ENCODE measurements at regions not wholly inside any gene's neighbourhood (a gene's known extent, or its start where the extent isn't known, plus 50 kb on each side); places are given as distances from the start of the nearest gene placed in this dataset.

DNA sequence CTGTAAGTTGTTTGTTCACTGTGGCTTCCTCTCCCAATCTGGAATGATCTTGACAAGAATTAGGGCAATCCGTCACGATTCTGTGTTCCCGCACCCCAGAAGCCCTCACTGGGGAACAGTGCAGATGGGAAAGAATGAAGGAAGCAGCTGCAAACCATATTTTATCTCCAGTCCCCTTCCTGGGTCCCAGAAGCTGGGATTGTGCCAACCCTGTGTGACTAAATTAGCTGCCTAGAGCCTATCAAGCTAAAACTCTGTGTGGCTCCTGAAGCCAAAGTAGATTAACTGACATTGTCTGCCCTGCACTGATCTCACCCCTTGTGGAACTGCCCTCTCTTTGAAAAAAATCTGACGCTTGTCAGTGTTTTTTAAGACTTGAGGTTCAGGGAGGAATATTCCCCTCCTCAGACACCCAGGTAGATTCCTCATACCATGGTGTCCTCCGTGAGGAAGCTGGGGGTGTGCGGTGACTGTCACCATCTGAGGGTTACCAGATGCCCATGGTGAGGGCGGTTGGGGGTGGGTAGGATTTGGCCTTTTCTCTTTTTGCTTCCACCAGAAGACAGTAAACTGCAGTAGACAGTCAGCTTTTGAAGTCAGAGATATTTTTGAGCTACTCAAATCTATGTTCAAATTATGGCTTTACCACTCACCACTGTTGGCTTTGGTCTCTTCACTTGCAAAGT, 358.3 kb upstream of the TPM1 start:
- H3K4me3 Mint-ChIP-seq = no peak overlapping the region
- H3K4me1 Mint-ChIP-seq = peaks cover 14% of the 10 kb centered on the region

DNA sequence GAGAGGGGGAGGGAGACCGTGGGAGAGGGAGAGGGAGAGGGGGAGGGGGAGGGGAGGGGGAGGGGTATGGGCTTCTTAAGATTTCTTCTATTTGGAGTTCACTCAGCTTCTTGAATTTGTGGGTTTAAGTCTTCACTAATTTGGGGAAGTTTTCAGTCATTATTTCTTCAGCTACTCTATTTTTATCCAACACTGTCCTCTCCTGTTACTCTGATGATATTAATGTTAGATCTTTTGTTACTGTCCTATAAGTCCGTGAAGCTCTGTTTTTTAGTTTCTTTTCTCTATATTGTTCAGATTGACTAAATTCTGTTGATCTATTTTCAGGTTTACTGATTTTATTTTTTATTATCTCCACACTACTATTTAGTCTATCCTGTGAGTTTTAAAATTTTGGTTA, 351.5 kb upstream of the TPM1 start:
- TF ChIP-seq CTCF (IDR thresholded peaks at IDR 0.05) = no peak
- peaks cover 5% of the 10 kb centered on the region for H3K27me3 Mint-ChIP-seq (ENCODE audit: low read depth, poor library complexity)
- H3K27ac Mint-ChIP-seq = no peak overlapping the region
- H3K4me1 Mint-ChIP-seq = peaks cover 6% of the 10 kb centered on the region
- H3K9me3 Mint-ChIP-seq = peaks cover 14% of the 10 kb centered on the region
- peaks cover 56% of the 10 kb centered on the region for H3K36me3 Mint-ChIP-seq (ENCODE audit: low read depth)
- DNase-seq = no peak
- no peak overlapping the region for H3K4me3 Mint-ChIP-seq

More for the DNA sequence above, 358.3 kb upstream of the TPM1 start:
- H3K9me3 Mint-ChIP-seq = peaks cover 17% of the 10 kb centered on the region
- TF ChIP-seq CTCF (IDR thresholded peaks at IDR 0.05) = no peak
- no peak for DNase-seq
- peaks cover 34% of the 10 kb centered on the region for H3K36me3 Mint-ChIP-seq (ENCODE audit: low read depth)
- H3K27me3 Mint-ChIP-seq (ENCODE audit: low read depth, poor library complexity) = peaks cover 3% of the 10 kb centered on the region
- no peak overlapping the region for H3K27ac Mint-ChIP-seq

GRCh38 chr15:62697636-62698035, 344.9 kb upstream of the TPM1 start:
- Mint-ChIP-seq H3K27me3 (ENCODE audit: low read depth, poor library complexity) (no peaks in the 10 kb centered on the region), H3K4me3 (no peak overlapping the region), H3K9me3 (no peaks in the 10 kb centered on the region), H3K27ac (no peak overlapping the region), H3K4me1 (peaks cover 6% of the 10 kb centered on the region), H3K36me3 (ENCODE audit: low read depth) (peaks cover 60% of the 10 kb centered on the region)
- no peak for TF ChIP-seq CTCF (IDR thresholded peaks at IDR 0.05)
- no peak for DNase-seq

- no peak for DNase-seq
- H3K4me1 Mint-ChIP-seq = peaks cover 6% of the 10 kb centered on the region
- no peaks in the 10 kb centered on the region for H3K9me3 Mint-ChIP-seq
- no peaks in the 10 kb centered on the region for H3K27me3 Mint-ChIP-seq (ENCODE audit: low read depth, poor library complexity)
- TF ChIP-seq CTCF (IDR thresholded peaks at IDR 0.05) = no peak
- peaks cover 62% of the 10 kb centered on the region for H3K36me3 Mint-ChIP-seq (ENCODE audit: low read depth)
- no peak overlapping the region for H3K27ac Mint-ChIP-seq
- no peak overlapping the region for H3K4me3 Mint-ChIP-seq
Measured at GRCh38 chr15:62698646-62699045, 343.9 kb upstream of the TPM1 start.

DNA sequence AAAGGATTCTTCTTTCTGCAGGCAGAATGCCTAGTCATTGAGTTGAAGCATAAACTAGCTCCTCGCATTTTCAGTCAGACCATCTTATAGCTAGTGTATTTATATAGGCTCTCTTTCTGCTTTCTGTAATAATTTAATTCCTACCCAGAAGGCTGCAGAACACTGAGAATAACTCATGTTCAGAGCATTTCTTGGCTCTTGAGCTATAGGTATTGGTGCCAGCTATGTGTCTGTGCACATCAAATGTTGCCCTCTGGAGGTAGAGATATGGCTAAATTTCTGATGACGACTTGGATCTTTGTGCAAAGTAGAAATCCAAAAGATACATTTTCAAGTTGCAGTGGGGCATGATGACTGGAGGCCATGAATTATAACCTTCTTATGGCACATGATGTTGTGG, 336.2 kb upstream of the TPM1 start:
- Mint-ChIP-seq H3K9me3 (peaks cover 4% of the 10 kb centered on the region), H3K4me3 (no peak overlapping the region), H3K4me1 (peaks cover 5% of the 10 kb centered on the region), H3K27me3 (ENCODE audit: low read depth, poor library complexity) (no peaks in the 10 kb centered on the region), H3K36me3 (ENCODE audit: low read depth) (peaks cover 36% of the 10 kb centered on the region), H3K27ac (no peak overlapping the region)
- TF ChIP-seq CTCF (IDR thresholded peaks at IDR 0.05) = no peak
- DNase-seq = no peak

- Mint-ChIP-seq H3K36me3 (ENCODE audit: low read depth) (peaks cover 37% of the 10 kb centered on the region), H3K9me3 (peaks cover 4% of the 10 kb centered on the region), H3K4me1 (peaks cover 5% of the 10 kb centered on the region), H3K27me3 (ENCODE audit: low read depth, poor library complexity) (no peaks in the 10 kb centered on the region), H3K4me3 (no peak overlapping the region), H3K27ac (no peak overlapping the region)
- no peak for TF ChIP-seq CTCF (IDR thresholded peaks at IDR 0.05)
- DNase-seq = no peak
Measured at GRCh38 chr15:62708470-62708869, 334.1 kb upstream of the TPM1 start.
